ENCODE measurements at regions not wholly inside any gene's neighbourhood (a gene's known extent, or its start where the extent isn't known, plus 50 kb on each side); places are given as distances from the start of the nearest gene placed in this dataset.

GRCh38 chr5:169435506-169436229 is 134.7 kb upstream of the SLIT3 start:
- TF ChIP-seq TCF7L2 (IDR thresholded peaks at IDR 0.05; ENCODE audit: borderline replicate concordance, extremely low read depth, insufficient read depth, insufficient read length) (no peak), CTCF (IDR thresholded peaks at IDR 0.05 in 2 of 3, conservative IDR thresholded peaks at IDR 0.05 in 1 of 3; ENCODE audit: borderline replicate concordance in 1 of 3, insufficient read depth in 1 of 3, low read depth in 2 of 3, low read length in 2 of 3) (no peak), POLR2AphosphoS5 (IDR thresholded peaks at IDR 0.05; ENCODE audit: low read depth, low read length) (no peak), REST (IDR thresholded peaks at IDR 0.05; ENCODE audit: low read depth) (no peak), CEBPB (IDR thresholded peaks at IDR 0.05; ENCODE audit: low read depth) (no peak), POLR2A (IDR thresholded peaks at IDR 0.05; ENCODE audit: borderline replicate concordance, extremely low read depth, insufficient read depth, insufficient read length) (no peak), JUND (IDR thresholded peaks at IDR 0.05) (no peak), SRF (IDR thresholded peaks at IDR 0.05; ENCODE audit: low read depth) (no peak), YY1 (IDR thresholded peaks at IDR 0.05; ENCODE audit: extremely low read depth, insufficient replicate concordance, low read depth, low read length) (no peak), EZH2 (IDR thresholded peaks at IDR 0.05) (no peak)

All from HCT116 (cell line).